GM12878 (cell line): ENCODE measurements at regions not wholly inside any gene's neighbourhood (a gene's known extent, or its start where the extent isn't known, plus 50 kb on each side); places are given as distances from the start of the nearest gene placed in this dataset.

Source experiments
- PAX5 ChIP-seq: IDR thresholded peaks from 2 replicates; pipeline ENCODE4 v1.6.1; 2011; ENCODE audit warnings: low read depth, low read length, borderline replicate concordance
- TF ChIP-seq, protein P1 (sequence below): IDR thresholded peaks from 2 replicates; pipeline ENCODE4 v1.6.1; 2012; ENCODE audit warnings: low read length, inconsistent platforms
- TF ChIP-seq, protein P2 (sequence below), 3 experiments: IDR thresholded peaks in 2 of 3; conservative IDR thresholded peaks in 1 of 3; 2 replicates each; pipeline ENCODE4 v1.5.1; 2011; ENCODE audit warnings: low read depth in 3 of 3, low read length in 3 of 3, mild to moderate bottlenecking in 3 of 3, control low read depth in 2 of 3, moderate library complexity in 2 of 3, inconsistent platforms in 1 of 3, mixed read lengths in 1 of 3; ENCODE audit not compliant: control insufficient read depth in 2 of 3, insufficient read depth in 1 of 3; ENCODE audit errors: extremely low read depth in 1 of 3
- TF ChIP-seq, protein P3 (sequence below): IDR thresholded peaks from 2 replicates; pipeline ENCODE4 v1.6.1; 2011; ENCODE audit warnings: borderline replicate concordance, low read depth, mild to moderate bottlenecking, moderate library complexity, mixed read lengths, low read length; ENCODE audit not compliant: insufficient read depth; ENCODE audit errors: extremely low read length

DNA sequence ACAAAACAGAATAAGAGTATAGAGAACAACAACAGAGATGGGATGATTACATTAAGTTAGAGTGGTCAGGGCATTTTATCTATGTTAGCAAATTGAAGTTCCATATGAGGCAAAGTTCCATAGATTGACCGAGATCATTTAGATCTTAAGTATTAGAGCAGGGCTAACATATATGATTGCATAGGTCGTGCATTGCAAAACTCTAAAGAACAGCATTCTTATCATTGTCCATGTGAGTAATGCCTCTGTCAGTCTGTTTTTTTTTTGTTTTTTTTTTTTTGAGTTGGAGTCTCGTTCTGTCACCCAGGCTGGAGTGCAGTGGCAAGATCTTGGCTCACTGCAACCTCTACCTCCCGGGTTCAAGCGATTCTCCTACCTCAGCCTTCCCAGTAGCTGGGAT lies 341.7 kb upstream of the KCNH8 start:
- TF ChIP-seq, protein P1, sequence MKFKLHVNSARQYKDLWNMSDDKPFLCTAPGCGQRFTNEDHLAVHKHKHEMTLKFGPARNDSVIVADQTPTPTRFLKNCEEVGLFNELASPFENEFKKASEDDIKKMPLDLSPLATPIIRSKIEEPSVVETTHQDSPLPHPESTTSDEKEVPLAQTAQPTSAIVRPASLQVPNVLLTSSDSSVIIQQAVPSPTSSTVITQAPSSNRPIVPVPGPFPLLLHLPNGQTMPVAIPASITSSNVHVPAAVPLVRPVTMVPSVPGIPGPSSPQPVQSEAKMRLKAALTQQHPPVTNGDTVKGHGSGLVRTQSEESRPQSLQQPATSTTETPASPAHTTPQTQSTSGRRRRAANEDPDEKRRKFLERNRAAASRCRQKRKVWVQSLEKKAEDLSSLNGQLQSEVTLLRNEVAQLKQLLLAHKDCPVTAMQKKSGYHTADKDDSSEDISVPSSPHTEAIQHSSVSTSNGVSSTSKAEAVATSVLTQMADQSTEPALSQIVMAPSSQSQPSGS = no peak
- TF ChIP-seq, protein P2, sequence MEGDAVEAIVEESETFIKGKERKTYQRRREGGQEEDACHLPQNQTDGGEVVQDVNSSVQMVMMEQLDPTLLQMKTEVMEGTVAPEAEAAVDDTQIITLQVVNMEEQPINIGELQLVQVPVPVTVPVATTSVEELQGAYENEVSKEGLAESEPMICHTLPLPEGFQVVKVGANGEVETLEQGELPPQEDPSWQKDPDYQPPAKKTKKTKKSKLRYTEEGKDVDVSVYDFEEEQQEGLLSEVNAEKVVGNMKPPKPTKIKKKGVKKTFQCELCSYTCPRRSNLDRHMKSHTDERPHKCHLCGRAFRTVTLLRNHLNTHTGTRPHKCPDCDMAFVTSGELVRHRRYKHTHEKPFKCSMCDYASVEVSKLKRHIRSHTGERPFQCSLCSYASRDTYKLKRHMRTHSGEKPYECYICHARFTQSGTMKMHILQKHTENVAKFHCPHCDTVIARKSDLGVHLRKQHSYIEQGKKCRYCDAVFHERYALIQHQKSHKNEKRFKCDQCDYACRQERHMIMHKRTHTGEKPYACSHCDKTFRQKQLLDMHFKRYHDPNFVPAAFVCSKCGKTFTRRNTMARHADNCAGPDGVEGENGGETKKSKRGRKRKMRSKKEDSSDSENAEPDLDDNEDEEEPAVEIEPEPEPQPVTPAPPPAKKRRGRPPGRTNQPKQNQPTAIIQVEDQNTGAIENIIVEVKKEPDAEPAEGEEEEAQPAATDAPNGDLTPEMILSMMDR (IDR thresholded peaks at IDR 0.05 in 2 of 3, conservative IDR thresholded peaks at IDR 0.05 in 1 of 3; ENCODE audit: control insufficient read depth in 2 of 3, extremely low read depth in 1 of 3, insufficient read depth in 1 of 3, low read depth in 3 of 3, low read length in 3 of 3) = no peak
- TF ChIP-seq, protein P3, sequence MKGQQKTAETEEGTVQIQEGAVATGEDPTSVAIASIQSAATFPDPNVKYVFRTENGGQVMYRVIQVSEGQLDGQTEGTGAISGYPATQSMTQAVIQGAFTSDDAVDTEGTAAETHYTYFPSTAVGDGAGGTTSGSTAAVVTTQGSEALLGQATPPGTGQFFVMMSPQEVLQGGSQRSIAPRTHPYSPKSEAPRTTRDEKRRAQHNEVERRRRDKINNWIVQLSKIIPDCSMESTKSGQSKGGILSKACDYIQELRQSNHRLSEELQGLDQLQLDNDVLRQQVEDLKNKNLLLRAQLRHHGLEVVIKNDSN = no peak
- no peak for TF ChIP-seq PAX5
